SJSA1 (cell line): ENCODE measurements at regions not wholly inside any gene's neighbourhood (a gene's known extent, or its start where the extent isn't known, plus 50 kb on each side); places are given as distances from the start of the nearest gene placed in this dataset.

Experiments used
- DNase-seq, 2 experiments: peaks; one replicate each; pipeline ENCODE4 v3.0.0-alpha.2; 2015 to 2020; ENCODE audit warnings: low spot score in 2 of 2, low read depth in 1 of 2
- H3K27ac ChIP-seq: fragments of 250-450 bp; sonication (Bioruptor Pico); 2 replicates; pipeline ENCODE4 v1.5.1; 2020; ENCODE audit warnings: mild to moderate bottlenecking, moderate library complexity
- H3K27me3 ChIP-seq: fragments of 250-450 bp; sonication (Bioruptor Pico); replicated peaks from 2 replicates; pipeline ENCODE4 v1.5.1; 2020; ENCODE audit warnings: mild to moderate bottlenecking, moderate library complexity
- H3K36me3 ChIP-seq: fragments of 250-450 bp; sonication (Bioruptor Pico); 2 replicates; pipeline ENCODE4 v1.5.1; 2020; ENCODE audit warnings: mild to moderate bottlenecking
- H3K4me1 ChIP-seq: fragments of 250-450 bp; sonication (Bioruptor Pico); replicated peaks from 2 replicates; pipeline ENCODE4 v1.6.1; 2021; ENCODE audit warnings: mild to moderate bottlenecking
- H3K4me3 ChIP-seq: fragments of 250-450 bp; sonication (Bioruptor Pico); 2 replicates; pipeline ENCODE4 v1.5.1; 2020; ENCODE audit warnings: mild to moderate bottlenecking
- H3K9me3 ChIP-seq: fragments of 250-450 bp; sonication (Bioruptor Pico); replicated peaks from 2 replicates; pipeline ENCODE4 v1.5.1; 2020; ENCODE audit warnings: mild to moderate bottlenecking

- H3K27me3 ChIP-seq = no peaks in the 10 kb centered on the region
- no peak overlapping the region for H3K27ac ChIP-seq
- DNase-seq = no peak
- H3K9me3 ChIP-seq = peaks cover 4% of the 10 kb centered on the region; the same call in 1 of the 2 replicates
- no peaks in the 10 kb centered on the region for H3K36me3 ChIP-seq
- no peaks in the 10 kb centered on the region for H3K4me1 ChIP-seq
- no peak overlapping the region for H3K4me3 ChIP-seq
Measured at GRCh38 chr5:164540174-164540573, 1034.8 kb downstream of the MAT2B start.

- no peak for DNase-seq
- H3K4me1 ChIP-seq = no peaks in the 10 kb centered on the region
- H3K27ac ChIP-seq = no peak overlapping the region
- H3K36me3 ChIP-seq = no peaks in the 10 kb centered on the region
- H3K9me3 ChIP-seq = peaks cover 1% of the 10 kb centered on the region; the same call in 1 of the 2 replicates
- H3K27me3 ChIP-seq = no peaks in the 10 kb centered on the region
- no peak overlapping the region for H3K4me3 ChIP-seq
Measured at GRCh38 chr5:164545507-164545906, 1040.1 kb downstream of the MAT2B start.

- Histone ChIP-seq H3K4me1 (no peaks in the 10 kb centered on the region), H3K4me3 (no peak overlapping the region), H3K27ac (no peak overlapping the region), H3K36me3 (no peaks in the 10 kb centered on the region), H3K27me3 (no peaks in the 10 kb centered on the region), H3K9me3 (no peaks in the 10 kb centered on the region)
- no peak for DNase-seq
Measured at GRCh38 chr5:164553851-164554250, 1048.4 kb downstream of the MAT2B start.

- Histone ChIP-seq H3K27me3 (no peaks in the 10 kb centered on the region), H3K36me3 (no peaks in the 10 kb centered on the region), H3K9me3 (no peaks in the 10 kb centered on the region), H3K4me3 (no peak overlapping the region), H3K4me1 (no peaks in the 10 kb centered on the region), H3K27ac (no peak overlapping the region)
- no peak for DNase-seq
Measured at GRCh38 chr5:164555809-164556208, 1050.4 kb downstream of the MAT2B start.

GRCh38 chr5:164560216-164560615, 1054.8 kb downstream of the MAT2B start:
- no peak overlapping the region for H3K4me3 ChIP-seq
- no peaks in the 10 kb centered on the region for H3K36me3 ChIP-seq
- DNase-seq = no peak
- H3K27me3 ChIP-seq = no peaks in the 10 kb centered on the region
- H3K9me3 ChIP-seq = no peaks in the 10 kb centered on the region
- H3K4me1 ChIP-seq = no peaks in the 10 kb centered on the region
- H3K27ac ChIP-seq = no peak overlapping the region

GRCh38 chr5:164561933-164562872, 1056.8 kb downstream of the MAT2B start:
- Histone ChIP-seq H3K4me1 (no peaks in the 10 kb centered on the region), H3K27ac (no peak overlapping the region), H3K27me3 (no peaks in the 10 kb centered on the region), H3K36me3 (no peaks in the 10 kb centered on the region), H3K9me3 (peaks cover 2% of the 10 kb centered on the region; the same call in 1 of the 2 replicates), H3K4me3 (no peak overlapping the region)
- no peak for DNase-seq

- Histone ChIP-seq H3K4me3 (no peak overlapping the region), H3K36me3 (no peaks in the 10 kb centered on the region), H3K9me3 (peaks cover 2% of the 10 kb centered on the region; the same call in 1 of the 2 replicates), H3K27me3 (no peaks in the 10 kb centered on the region), H3K27ac (no peak overlapping the region), H3K4me1 (no peaks in the 10 kb centered on the region)
- no peak for DNase-seq
Measured at GRCh38 chr5:164563370-164563769, 1058.0 kb downstream of the MAT2B start.

- Histone ChIP-seq H3K27me3 (no peaks in the 10 kb centered on the region), H3K27ac (no peak overlapping the region), H3K4me3 (no peak overlapping the region), H3K9me3 (peaks cover 3% of the 10 kb centered on the region; the same call in 1 of the 2 replicates), H3K4me1 (no peaks in the 10 kb centered on the region), H3K36me3 (no peaks in the 10 kb centered on the region)
- no peak for DNase-seq
Measured at GRCh38 chr5:164573397-164573796, 1068.0 kb downstream of the MAT2B start.

GRCh38 chr5:164577201-164577600, 1071.8 kb downstream of the MAT2B start:
- no peaks in the 10 kb centered on the region for H3K36me3 ChIP-seq

GRCh38 chr5:164577742-164578141, 1072.3 kb downstream of the MAT2B start:
- no peaks in the 10 kb centered on the region for H3K4me1 ChIP-seq
- no peak for DNase-seq
- no peak overlapping the region for H3K27ac ChIP-seq
- H3K9me3 ChIP-seq = peaks cover 3% of the 10 kb centered on the region; the same call in 1 of the 2 replicates
- H3K27me3 ChIP-seq = no peaks in the 10 kb centered on the region
- no peaks in the 10 kb centered on the region for H3K36me3 ChIP-seq
- H3K4me3 ChIP-seq = no peak overlapping the region

More at GRCh38 chr5:164577201-164577600, 1071.8 kb downstream of the MAT2B start:
- Histone ChIP-seq H3K9me3 (peaks cover 3% of the 10 kb centered on the region; the same call in 1 of the 2 replicates), H3K27ac (no peak overlapping the region), H3K27me3 (no peaks in the 10 kb centered on the region), H3K4me3 (no peak overlapping the region), H3K4me1 (no peaks in the 10 kb centered on the region)
- no peak for DNase-seq

GRCh38 chr5:164578401-164578800, 1073.0 kb downstream of the MAT2B start:
- Histone ChIP-seq H3K4me3 (no peak overlapping the region), H3K27me3 (no peaks in the 10 kb centered on the region), H3K27ac (no peak overlapping the region), H3K36me3 (no peaks in the 10 kb centered on the region), H3K9me3 (peaks cover under 1% of the 10 kb centered on the region; the same call in 1 of the 2 replicates), H3K4me1 (no peaks in the 10 kb centered on the region)
- no peak for DNase-seq

GRCh38 chr5:164578911-164579310, 1073.5 kb downstream of the MAT2B start:
- H3K4me1 ChIP-seq = no peaks in the 10 kb centered on the region
- H3K9me3 ChIP-seq = no peaks in the 10 kb centered on the region
- H3K4me3 ChIP-seq = no peak overlapping the region
- no peaks in the 10 kb centered on the region for H3K36me3 ChIP-seq
- no peaks in the 10 kb centered on the region for H3K27me3 ChIP-seq
- no peak for DNase-seq
- no peak overlapping the region for H3K27ac ChIP-seq

- no peak for DNase-seq
- Histone ChIP-seq H3K4me3 (no peak overlapping the region), H3K36me3 (no peaks in the 10 kb centered on the region), H3K9me3 (no peaks in the 10 kb centered on the region), H3K27ac (no peak overlapping the region), H3K4me1 (no peaks in the 10 kb centered on the region), H3K27me3 (no peaks in the 10 kb centered on the region)
Measured at GRCh38 chr5:164580155-164580554, 1074.7 kb downstream of the MAT2B start.

- H3K4me1 ChIP-seq = no peaks in the 10 kb centered on the region
- H3K9me3 ChIP-seq = peaks cover 2% of the 10 kb centered on the region; the same call in 1 of the 2 replicates
- no peak for DNase-seq
- no peaks in the 10 kb centered on the region for H3K36me3 ChIP-seq
- H3K27ac ChIP-seq = no peak overlapping the region
- no peak overlapping the region for H3K4me3 ChIP-seq
- no peaks in the 10 kb centered on the region for H3K27me3 ChIP-seq
Measured at GRCh38 chr5:164581889-164582288, 1076.5 kb downstream of the MAT2B start.
